Esophagus squamous epithelium (tissue), 4 donors: ENCODE measurements at regions not wholly inside any gene's neighbourhood (a gene's known extent, or its start where the extent isn't known, plus 50 kb on each side); places are given as distances from the start of the nearest gene placed in this dataset.

Source experiments
- CTCF ChIP-seq, 6 experiments: fragments of 450-650 bp in 4 of 6; fragments of 200-600 bp in 2 of 6; sonication (generic) in 2 of 6; IDR thresholded peaks; one replicate each; pipeline ENCODE4 v1.5.1; 2016 to 2019; ENCODE audit warnings: antibody characterized with exemption in 6 of 6, mild to moderate bottlenecking in 4 of 6, moderate library complexity in 4 of 6
- POLR2A ChIP-seq, 4 donors: fragments of 450-650 bp; IDR thresholded peaks; one replicate each; pipeline ENCODE4 v1.6.1; 2017; ENCODE audit warnings: antibody characterized with exemption in 4 of 4, mild to moderate bottlenecking in 4 of 4, moderate library complexity in 3 of 4

GRCh38 chr2:128384956-128385355, 66.3 kb upstream of the HS6ST1 start:
- TF ChIP-seq CTCF (IDR thresholded peaks at IDR 0.05) (no peak), POLR2A (IDR thresholded peaks at IDR 0.05) (no peak)
